Nephron (organoid): ENCODE measurements at regions not wholly inside any gene's neighbourhood (a gene's known extent, or its start where the extent isn't known, plus 50 kb on each side); places are given as distances from the start of the nearest gene placed in this dataset.

Experiments used
- H3K27ac Mint-ChIP-seq, 3 experiments: 2 replicates each; pipeline ENCODE4 v1.8.0; 2020; ENCODE audit warnings: mixed read lengths in 3 of 3, mild to moderate bottlenecking in 2 of 3, moderate library complexity in 1 of 3
- H3K27me3 Mint-ChIP-seq: 2 replicates; pipeline ENCODE4 v1.8.0; 2021; ENCODE audit warnings: low read depth, mild to moderate bottlenecking, moderate library complexity, mixed read lengths
- H3K36me3 Mint-ChIP-seq: 2 replicates; pipeline ENCODE4 v1.8.0; 2020; ENCODE audit warnings: low read depth, mixed read lengths
- H3K4me1 Mint-ChIP-seq: 2 replicates; pipeline ENCODE4 v1.8.0; 2020; ENCODE audit warnings: mixed read lengths
- H3K4me3 Mint-ChIP-seq, 3 experiments: 2 replicates each; pipeline ENCODE4 v1.8.0; 2020; ENCODE audit warnings: mild to moderate bottlenecking in 3 of 3, mixed read lengths in 3 of 3, moderate library complexity in 2 of 3
- H3K9me3 Mint-ChIP-seq: 2 replicates; pipeline ENCODE4 v1.8.0; 2020; ENCODE audit warnings: mixed read lengths
- CTCF ChIP-seq, 3 experiments: fragments of 200-600 bp; sonication (generic); IDR thresholded peaks; one replicate each; pipeline ENCODE4 v1.5.0; 2021; ENCODE audit warnings: antibody characterized with exemption in 3 of 3; ENCODE audit not compliant: unreplicated experiment in 3 of 3

- H3K36me3 Mint-ChIP-seq: no peaks in the 10 kb centered on the region
- H3K4me1 Mint-ChIP-seq: peaks cover 17% of the 10 kb centered on the region
- no peaks in the 10 kb centered on the region for H3K9me3 Mint-ChIP-seq
- peak overlapping the region in 1 of 3 experiments; percentile 35 for H3K27ac Mint-ChIP-seq
- H3K4me3 Mint-ChIP-seq: no peak overlapping the region
- peaks cover 51% of the 10 kb centered on the region for H3K27me3 Mint-ChIP-seq
- no peak for TF ChIP-seq CTCF (IDR thresholded peaks at IDR 0.05; ENCODE audit: unreplicated experiment in 3 of 3)
Measured at GRCh38 chr16:87044829-87045228, 272.4 kb downstream of the C16orf95 start.

GRCh38 chr16:87045466-87046216 lies 271.6 kb downstream of the C16orf95 start:
- H3K27ac Mint-ChIP-seq: peak overlapping the region in 1 of 3 experiments; percentile 55
- no peak overlapping the region for H3K4me3 Mint-ChIP-seq
- H3K4me1 Mint-ChIP-seq: peaks cover 17% of the 10 kb centered on the region
- H3K27me3 Mint-ChIP-seq: peaks cover 56% of the 10 kb centered on the region
- H3K9me3 Mint-ChIP-seq: no peaks in the 10 kb centered on the region
- TF ChIP-seq CTCF (IDR thresholded peaks at IDR 0.05; ENCODE audit: unreplicated experiment in 3 of 3): no peak
- no peaks in the 10 kb centered on the region for H3K36me3 Mint-ChIP-seq

- Mint-ChIP-seq H3K4me1 (peaks cover 17% of the 10 kb centered on the region), H3K9me3 (no peaks in the 10 kb centered on the region), H3K27ac (peak overlapping the region in 2 of 3 experiments; percentile 50 to 93), H3K27me3 (peaks cover 62% of the 10 kb centered on the region), H3K4me3 (no peak overlapping the region), H3K36me3 (no peaks in the 10 kb centered on the region)
- TF ChIP-seq CTCF (IDR thresholded peaks at IDR 0.05; ENCODE audit: unreplicated experiment in 3 of 3): no peak
Measured at GRCh38 chr16:87046235-87046634, 271.0 kb downstream of the C16orf95 start.

- H3K27me3 Mint-ChIP-seq: peaks cover 64% of the 10 kb centered on the region
- H3K36me3 Mint-ChIP-seq: peaks cover 2% of the 10 kb centered on the region
- H3K4me1 Mint-ChIP-seq: peaks cover 18% of the 10 kb centered on the region
- no peak for TF ChIP-seq CTCF (IDR thresholded peaks at IDR 0.05; ENCODE audit: unreplicated experiment in 3 of 3)
- no peak overlapping the region for H3K4me3 Mint-ChIP-seq
- peak overlapping the region in 2 of 3 experiments; percentile 50 to 93 for H3K27ac Mint-ChIP-seq
- H3K9me3 Mint-ChIP-seq: peaks cover 1% of the 10 kb centered on the region
Measured at GRCh38 chr16:87047221-87048037, 269.8 kb downstream of the C16orf95 start.

GRCh38 chr16:87048038-87048729 lies 269.0 kb downstream of the C16orf95 start:
- Mint-ChIP-seq H3K4me1 (peaks cover 18% of the 10 kb centered on the region), H3K27me3 (peaks cover 60% of the 10 kb centered on the region), H3K27ac (peak overlapping the region in 2 of 3 experiments; percentile 22 to 93), H3K36me3 (peaks cover 4% of the 10 kb centered on the region), H3K9me3 (peaks cover 4% of the 10 kb centered on the region), H3K4me3 (no peak overlapping the region)
- no peak for TF ChIP-seq CTCF (IDR thresholded peaks at IDR 0.05; ENCODE audit: unreplicated experiment in 3 of 3)
